PFSK-1 (cell line): ENCODE measurements at regions not wholly inside any gene's neighbourhood (a gene's known extent, or its start where the extent isn't known, plus 50 kb on each side); places are given as distances from the start of the nearest gene placed in this dataset.

Experiments used
- FOXP2 ChIP-seq: optimal IDR thresholded peaks from 2 replicates; pipeline ENCODE3; 2011; ENCODE audit warnings: borderline replicate concordance, control low read depth, inconsistent platforms; ENCODE audit not compliant: insufficient read depth; ENCODE audit errors: extremely low read length, extremely low read depth
- POLR2AphosphoS5 ChIP-seq: IDR thresholded peaks from 2 replicates; pipeline ENCODE4 v1.6.1; 2012; ENCODE audit warnings: low read depth, mild to moderate bottlenecking, control low read depth, low read length, moderate library complexity
- SIN3A ChIP-seq: IDR thresholded peaks from 2 replicates; pipeline ENCODE4 v1.6.1; 2012; ENCODE audit warnings: mild to moderate bottlenecking, low read length, moderate library complexity, borderline replicate concordance; ENCODE audit not compliant: insufficient read depth
- TAF1 ChIP-seq: IDR thresholded peaks from 2 replicates; pipeline ENCODE4 v1.6.1; 2012; ENCODE audit warnings: low read length, control low read depth, borderline replicate concordance; ENCODE audit not compliant: insufficient read depth

- TF ChIP-seq SIN3A: no peak
- TF ChIP-seq TAF1: no peak
- no peak for TF ChIP-seq FOXP2
- no peak for TF ChIP-seq POLR2AphosphoS5
Measured at GRCh38 chr10:6986927-6987326, 406.9 kb upstream of the PRKCQ start.
